Activated B cell treated with CpG ODN at 0.5 μM for 24 hours (primary cell): ENCODE measurements at regions not wholly inside any gene's neighbourhood (a gene's known extent, or its start where the extent isn't known, plus 50 kb on each side); places are given as distances from the start of the nearest gene placed in this dataset.

ENCODE experiments used
- ATAC-seq: fragments of 200-7000 bp; cut with Tn5 transposase; one replicate; pipeline ENCODE4 v1.10.0; 2021; ENCODE audit warnings: low read depth, mild to moderate bottlenecking, moderate library complexity
- CTCF ChIA-PET: fragments of 350-600 bp; sonication (Branson Sonifier 250); formaldehyde crosslinking; loops from one replicate; lab custom pipeline; 2021; ENCODE audit warnings: antibody characterized with exemption; lab: Charles Lee
- POLR2A ChIA-PET: fragments of 350-600 bp; sonication (Branson Sonifier 250); formaldehyde crosslinking; loops from one replicate; lab custom pipeline; 2021; ENCODE audit warnings: antibody characterized with exemption; lab: Charles Lee
- DNase-seq: peaks from one replicate; pipeline ENCODE4 v3.0.0; 2022
- H3K27ac Mint-ChIP-seq: one replicate; pipeline ENCODE4 v1.8.0; 2020; ENCODE audit warnings: mixed read lengths
- H3K27me3 Mint-ChIP-seq: one replicate; pipeline ENCODE4 v1.8.0; 2021; ENCODE audit warnings: mixed read lengths
- H3K36me3 Mint-ChIP-seq: one replicate; pipeline ENCODE4 v1.8.0; 2021; ENCODE audit warnings: low read depth, mixed read lengths
- H3K4me1 Mint-ChIP-seq: one replicate; pipeline ENCODE4 v1.8.0; 2021; ENCODE audit warnings: mixed read lengths
- H3K4me3 Mint-ChIP-seq: one replicate; pipeline ENCODE4 v1.8.0; 2020; ENCODE audit warnings: mild to moderate bottlenecking, mixed read lengths
- H3K9me3 Mint-ChIP-seq: one replicate; pipeline ENCODE4 v1.8.0; 2020; ENCODE audit warnings: mixed read lengths
- CTCF ChIP-seq: fragments of 200-600 bp; IDR thresholded peaks from one replicate; pipeline ENCODE4 v1.8.0; 2022; ENCODE audit warnings: antibody characterized with exemption, mild to moderate bottlenecking
- intact Hi-C: fragments of 100-400 bp; cut with micrococcal nuclease; formaldehyde crosslinking; loops from one replicate; pipeline ENCODE4 v1.15.1; 2024

- no peaks in the 10 kb centered on the region for H3K4me1 Mint-ChIP-seq
- DNase-seq (no peak), ATAC-seq (no peak)
- H3K27ac Mint-ChIP-seq = no peak overlapping the region
- no peaks in the 10 kb centered on the region for H3K27me3 Mint-ChIP-seq
- H3K36me3 Mint-ChIP-seq = no peaks in the 10 kb centered on the region
- no peaks in the 10 kb centered on the region for H3K9me3 Mint-ChIP-seq
- POLR2A ChIA-PET = no interaction called here
- CTCF ChIA-PET = interaction anchor here (1.6 kb wide), 1 partner anchor 22 kb away, joined by 4 read pairs; no protein-coding TSS in a partner anchor
- intact Hi-C loops = no loop called here
- H3K4me3 Mint-ChIP-seq = no peak overlapping the region
- TF ChIP-seq CTCF = no peak
Measured at GRCh38 chr2:24432735-24433134, 58.3 kb upstream of the NCOA1 start.

GRCh38 chr2:24432121-24432520 is 58.9 kb upstream of the NCOA1 start:
- ATAC-seq (no peak), DNase-seq (no peak)
- intact Hi-C loops = no loop called here
- Mint-ChIP-seq H3K27me3 (no peaks in the 10 kb centered on the region), H3K9me3 (no peaks in the 10 kb centered on the region), H3K4me1 (no peaks in the 10 kb centered on the region), H3K27ac (no peak overlapping the region), H3K4me3 (no peak overlapping the region), H3K36me3 (no peaks in the 10 kb centered on the region)
- ChIA-PET CTCF (no interaction called here), POLR2A (no interaction called here)
- TF ChIP-seq CTCF = no peak

- Mint-ChIP-seq H3K27me3 (no peaks in the 10 kb centered on the region), H3K4me1 (no peaks in the 10 kb centered on the region), H3K27ac (no peak overlapping the region), H3K4me3 (no peak overlapping the region), H3K9me3 (no peaks in the 10 kb centered on the region), H3K36me3 (no peaks in the 10 kb centered on the region)
- POLR2A ChIA-PET = no interaction called here
- no peak for DNase-seq
- no peak for ATAC-seq
- intact Hi-C loops = loop anchor here (10.0 kb wide), 1 partner anchor 305 kb away; no protein-coding TSS in a partner anchor
- no peak for TF ChIP-seq CTCF
- CTCF ChIA-PET = no interaction called here
Measured at GRCh38 chr2:24429197-24430074, 61.6 kb upstream of the NCOA1 start.

- no peaks in the 10 kb centered on the region for H3K36me3 Mint-ChIP-seq
- intact Hi-C loops = loop anchor here (5.0 to 10.0 kb wide), 3 partner anchors 118 to 548 kb away; partner anchors contain the start of gene DNAJC27
- no peak for TF ChIP-seq CTCF
Measured at GRCh38 chr2:24424387-24424786, 64.1 kb upstream of the ITSN2 start.

GRCh38 chr2:24423095-24423494 is 62.8 kb upstream of the ITSN2 start:
- intact Hi-C loops = loop anchor here (5.0 to 10.0 kb wide), 3 partner anchors 119 to 549 kb away; partner anchors contain the start of gene DNAJC27
- Mint-ChIP-seq H3K9me3 (peaks cover 4% of the 10 kb centered on the region), H3K4me3 (no peak overlapping the region), H3K27me3 (peaks cover 2% of the 10 kb centered on the region), H3K27ac (no peak overlapping the region), H3K36me3 (no peaks in the 10 kb centered on the region), H3K4me1 (no peaks in the 10 kb centered on the region)
- CTCF ChIA-PET = interaction anchor here (1.3 to 3.9 kb wide), 4 partner anchors 13 to 707 kb away, joined by 3 to 62 read pairs (median 16); no protein-coding TSS in a partner anchor
- TF ChIP-seq CTCF = no peak
- no peak for ATAC-seq
- no peak for DNase-seq
- POLR2A ChIA-PET = interaction anchor here (0.6 kb wide), 1 partner anchor 528 kb away, joined by 3 read pairs; no protein-coding TSS in a partner anchor

More at GRCh38 chr2:24424387-24424786, 64.1 kb upstream of the ITSN2 start:
- ATAC-seq (no peak), DNase-seq (no peak)
- peaks cover 4% of the 10 kb centered on the region for H3K9me3 Mint-ChIP-seq
- H3K27ac Mint-ChIP-seq = no peak overlapping the region
- ChIA-PET CTCF (interaction anchor here (3.1 to 3.9 kb wide), 2 partner anchors 14 to 403 kb away, joined by 24 to 62 read pairs; no protein-coding TSS in a partner anchor), POLR2A (no interaction called here)
- H3K4me3 Mint-ChIP-seq = no peak overlapping the region
- H3K27me3 Mint-ChIP-seq = no peaks in the 10 kb centered on the region
- H3K4me1 Mint-ChIP-seq = no peaks in the 10 kb centered on the region
